Esophagus (tissue), 2 donors: ENCODE measurements at regions not wholly inside any gene's neighbourhood (a gene's known extent, or its start where the extent isn't known, plus 50 kb on each side); places are given as distances from the start of the nearest gene placed in this dataset.
"Not testable (repeated sequence)": the region's sequence is repeated elsewhere in the genome, so short reads cannot be mapped to it uniquely, and the experiment has no call there.

Experiments
- H3K27ac ChIP-seq, 2 donors: one replicate each; pipeline ENCODE4 v1.5.1; 2013; ENCODE audit warnings: low read depth in 2 of 2, mild to moderate bottlenecking in 2 of 2, inconsistent platforms in 1 of 2, low read length in 1 of 2, moderate library complexity in 1 of 2
- H3K27me3 ChIP-seq, 2 donors: one replicate each; pipeline ENCODE4 v1.6.1; 2013; ENCODE audit warnings: low read length in 2 of 2, control low read depth in 1 of 2, mild to moderate bottlenecking in 1 of 2; ENCODE audit not compliant: insufficient read depth in 2 of 2, control insufficient read depth in 1 of 2
- H3K36me3 ChIP-seq, 2 donors: one replicate each; pipeline ENCODE4 v1.6.1; 2013; ENCODE audit warnings: low read length in 1 of 2; ENCODE audit not compliant: control insufficient read depth in 2 of 2, insufficient read depth in 2 of 2
- H3K4me1 ChIP-seq, 2 donors: one replicate each; pipeline ENCODE4 v1.6.1; 2013; ENCODE audit warnings: low read length in 1 of 2; ENCODE audit not compliant: control insufficient read depth in 2 of 2, insufficient read depth in 2 of 2
- H3K4me3 ChIP-seq, 2 donors: one replicate each; pipeline ENCODE4 v1.5.1; 2013; ENCODE audit warnings: low read length in 2 of 2, mild to moderate bottlenecking in 2 of 2, low read depth in 1 of 2, moderate library complexity in 1 of 2
- H3K9me3 ChIP-seq, 2 donors: one replicate each; pipeline ENCODE4 v1.6.1; 2013; ENCODE audit warnings: mild to moderate bottlenecking in 2 of 2, low read depth in 1 of 2, low read length in 1 of 2, moderate library complexity in 1 of 2; ENCODE audit not compliant: control insufficient read depth in 2 of 2, insufficient read depth in 1 of 2
- WGBS, 2 donors: extraction: QIAGEN DNeasy Blood & Tissue Kit; methylation state at CpG; one replicate each; pipeline ENCODE4 v1.1.7; 2013; 5-methylcytosine and 5-hydroxymethylcytosine counted together
- donor health status: healthy with polysubstance abuse.
- donor health status: Bipolar disorder and iron deficiency.

GRCh38 chr3:27644941-27645340, 77.2 kb downstream of the EOMES start:
- no peak overlapping the region for H3K27ac ChIP-seq

GRCh38 chr3:27643355-27643754, 78.8 kb downstream of the EOMES start:
- H3K27ac ChIP-seq: no peak overlapping the region
- 59 to 73% methylated on average over 3 of the region's 3 CpGs for WGBS, 2 donors
- H3K27me3 ChIP-seq: no peaks in the 10 kb centered on the region
- H3K4me3 ChIP-seq: no peak overlapping the region
- no peaks in the 10 kb centered on the region for H3K9me3 ChIP-seq
- H3K36me3 ChIP-seq: no peaks in the 10 kb centered on the region
- H3K4me1 ChIP-seq: peaks cover 0 to 3% of the 10 kb centered on the region in 2 donors

More at GRCh38 chr3:27644941-27645340, 77.2 kb downstream of the EOMES start:
- Histone ChIP-seq H3K9me3 (no peaks in the 10 kb centered on the region), H3K36me3 (no peaks in the 10 kb centered on the region), H3K27me3 (no peaks in the 10 kb centered on the region), H3K4me1 (peaks cover 0 to 3% of the 10 kb centered on the region in 2 donors), H3K4me3 (no peak overlapping the region)
- WGBS, 2 donors: 95 to 98% methylated on average over 4 of the region's 4 CpGs

GRCh38 chr3:27642796-27643195, 79.3 kb downstream of the EOMES start:
- Histone ChIP-seq H3K36me3 (no peaks in the 10 kb centered on the region), H3K9me3 (no peaks in the 10 kb centered on the region), H3K27me3 (no peaks in the 10 kb centered on the region), H3K27ac (no peak overlapping the region), H3K4me3 (no peak overlapping the region), H3K4me1 (peaks cover 0 to 3% of the 10 kb centered on the region in 2 donors)
- 85 to 93% methylated on average over 5 of the region's 5 CpGs for WGBS, 2 donors

- peaks cover 0 to 3% of the 10 kb centered on the region in 2 donors for H3K4me1 ChIP-seq
Observed at GRCh38 chr3:27641888-27642601, 80.1 kb downstream of the EOMES start.

GRCh38 chr3:27641271-27641800, 80.8 kb downstream of the EOMES start:
- Histone ChIP-seq H3K27ac (peak overlapping the region in 1 of 2 donors; percentile 64), H3K36me3 (no peaks in the 10 kb centered on the region), H3K27me3 (no peaks in the 10 kb centered on the region), H3K4me1 (peaks cover 0 to 3% of the 10 kb centered on the region in 2 donors), H3K4me3 (no peak overlapping the region), H3K9me3 (no peaks in the 10 kb centered on the region)
- WGBS, 2 donors: 76 to 93% methylated on average over 1 of the region's 1 CpG

More at GRCh38 chr3:27641888-27642601, 80.1 kb downstream of the EOMES start:
- no peak overlapping the region for H3K4me3 ChIP-seq
- H3K36me3 ChIP-seq: no peaks in the 10 kb centered on the region
- peak overlapping the region; percentile 80 to 81 for H3K27ac ChIP-seq
- H3K27me3 ChIP-seq: no peaks in the 10 kb centered on the region
- 64 to 68% methylated on average over 5 of the region's 5 CpGs for WGBS, 2 donors
- H3K9me3 ChIP-seq: no peaks in the 10 kb centered on the region

GRCh38 chr3:27639271-27639670, 82.9 kb downstream of the EOMES start:
- Histone ChIP-seq H3K27me3 (no peaks in the 10 kb centered on the region), H3K4me3 (no peak overlapping the region), H3K9me3 (no peaks in the 10 kb centered on the region), H3K27ac (no peak overlapping the region), H3K4me1 (peaks cover 0 to 3% of the 10 kb centered on the region in 2 donors), H3K36me3 (no peaks in the 10 kb centered on the region)
- WGBS, 2 donors: 66 to 77% methylated on average over 2 of the region's 2 CpGs

- Histone ChIP-seq H3K27me3 (no peaks in the 10 kb centered on the region), H3K4me1 (peaks cover 0 to 3% of the 10 kb centered on the region in 2 donors), H3K4me3 (no peak overlapping the region), H3K9me3 (no peaks in the 10 kb centered on the region), H3K27ac (no peak overlapping the region), H3K36me3 (no peaks in the 10 kb centered on the region)
- 65 to 79% methylated on average over 6 of the region's 6 CpGs for WGBS, 2 donors
Observed at GRCh38 chr3:27638594-27638993, 83.5 kb downstream of the EOMES start.

GRCh38 chr3:27637346-27637995, 84.7 kb downstream of the EOMES start:
- Histone ChIP-seq H3K27me3 (no peaks in the 10 kb centered on the region), H3K4me3 (no peak overlapping the region), H3K4me1 (peaks cover 0 to 3% of the 10 kb centered on the region in 2 donors), H3K36me3 (no peaks in the 10 kb centered on the region), H3K9me3 (no peaks in the 10 kb centered on the region), H3K27ac (no peak overlapping the region)
- WGBS, 2 donors: 83 to 88% methylated on average over 9 of the region's 9 CpGs

GRCh38 chr3:27635006-27635405, 87.1 kb downstream of the EOMES start:
- H3K4me3 ChIP-seq, H3K36me3 ChIP-seq, H3K9me3 ChIP-seq, H3K27me3 ChIP-seq, H3K27ac ChIP-seq, H3K4me1 ChIP-seq: not testable (repeated sequence)
- 59 to 95% methylated on average over 5 of the region's 5 CpGs for WGBS, 2 donors
